RWPE2 (cell line): ENCODE measurements at regions not wholly inside any gene's neighbourhood (a gene's known extent, or its start where the extent isn't known, plus 50 kb on each side); places are given as distances from the start of the nearest gene placed in this dataset.

Experiments used
- ATAC-seq: fragments of 200-7000 bp; cut with Tn5 transposase; 3 replicates; pipeline ENCODE4 v1.9.1; 2021; ENCODE audit warnings: low read depth
- DNase-seq: peaks from one replicate; pipeline ENCODE4 v3.0.0-alpha.2; 2020; ENCODE audit warnings: low spot score
- H3K27ac ChIP-seq: fragments of 450-650 bp; 2 replicates; pipeline ENCODE4 v1.5.1; 2017; ENCODE audit warnings: mild to moderate bottlenecking; ENCODE audit not compliant: poor library complexity, severe bottlenecking
- H3K27me3 ChIP-seq: fragments of 250-450 bp; sonication (Bioruptor Pico); 2 replicates; pipeline ENCODE4 v1.5.1; 2021; ENCODE audit warnings: mild to moderate bottlenecking, moderate library complexity; ENCODE audit not compliant: insufficient read depth, poor library complexity, severe bottlenecking
- H3K36me3 ChIP-seq: fragments of 250-450 bp; sonication (Bioruptor Pico); 2 replicates; pipeline ENCODE4 v1.5.1; 2020; ENCODE audit warnings: low read depth, mild to moderate bottlenecking, moderate library complexity
- H3K4me1 ChIP-seq: fragments of 250-450 bp; sonication (Bioruptor Pico); 2 replicates; pipeline ENCODE4 v1.5.1; 2021; ENCODE audit warnings: mild to moderate bottlenecking, moderate library complexity; ENCODE audit not compliant: insufficient read depth, poor library complexity, severe bottlenecking
- H3K4me3 ChIP-seq: fragments of 250-450 bp; sonication (Bioruptor Pico); 2 replicates; pipeline ENCODE4 v1.5.1; 2021; ENCODE audit warnings: mild to moderate bottlenecking, moderate library complexity; ENCODE audit not compliant: severe bottlenecking
- H3K9me3 ChIP-seq: fragments of 250-450 bp; sonication (Bioruptor Pico); 2 replicates; pipeline ENCODE4 v1.5.1; 2021; ENCODE audit warnings: mild to moderate bottlenecking, moderate library complexity; ENCODE audit not compliant: severe bottlenecking
- CTCF ChIP-seq: fragments of 450-650 bp; IDR thresholded peaks from one replicate; pipeline ENCODE4 v1.5.1; 2017; ENCODE audit warnings: mild to moderate bottlenecking, moderate library complexity; ENCODE audit not compliant: poor library complexity, severe bottlenecking

- no peaks in the 10 kb centered on the region for H3K9me3 ChIP-seq
- no peak overlapping the region for H3K27ac ChIP-seq
- no peaks in the 10 kb centered on the region for H3K4me1 ChIP-seq
- no peak for DNase-seq
- no peak overlapping the region for H3K4me3 ChIP-seq
- no peak for TF ChIP-seq CTCF
- no peak for ATAC-seq
- no peaks in the 10 kb centered on the region for H3K36me3 ChIP-seq
- peaks cover 14% of the 10 kb centered on the region for H3K27me3 ChIP-seq
Measured at GRCh38 chr15:46278062-46278461, 643.2 kb downstream of the SQOR start.

- DNase-seq, result no peak
- Histone ChIP-seq H3K4me3 (no peak overlapping the region), H3K36me3 (no peaks in the 10 kb centered on the region), H3K27me3 (peaks cover 18% of the 10 kb centered on the region), H3K27ac (no peak overlapping the region), H3K4me1 (no peaks in the 10 kb centered on the region), H3K9me3 (no peaks in the 10 kb centered on the region)
- no peak for TF ChIP-seq CTCF
- no peak for ATAC-seq
Measured at GRCh38 chr15:46278486-46279090, 643.8 kb downstream of the SQOR start.

GRCh38 chr15:46280762-46281542 is 646.1 kb downstream of the SQOR start:
- peak; percentile 57 for TF ChIP-seq CTCF
- DNase-seq, result no peak

GRCh38 chr15:46293550-46293949 is 658.7 kb downstream of the SQOR start:
- Histone ChIP-seq H3K9me3 (no peaks in the 10 kb centered on the region), H3K4me3 (no peak overlapping the region), H3K36me3 (no peaks in the 10 kb centered on the region), H3K27me3 (peaks cover 31% of the 10 kb centered on the region), H3K27ac (no peak overlapping the region), H3K4me1 (no peaks in the 10 kb centered on the region)
- DNase-seq (no peak), ATAC-seq (no peak; the same call in 2 of the 3 replicates)
- no peak for TF ChIP-seq CTCF

More at GRCh38 chr15:46280762-46281542, 646.1 kb downstream of the SQOR start:
- no peaks in the 10 kb centered on the region for H3K36me3 ChIP-seq
- no peaks in the 10 kb centered on the region for H3K4me1 ChIP-seq
- peaks cover 15% of the 10 kb centered on the region for H3K27me3 ChIP-seq
- peak; percentile 90 for ATAC-seq
- H3K9me3 ChIP-seq, result no peaks in the 10 kb centered on the region
- H3K4me3 ChIP-seq, result no peak overlapping the region
- H3K27ac ChIP-seq, result no peak overlapping the region

GRCh38 chr15:46296002-46296401 is 661.2 kb downstream of the SQOR start:
- no peak for ATAC-seq
- no peak for TF ChIP-seq CTCF

More at GRCh38 chr15:46296002-46296401, 661.2 kb downstream of the SQOR start:
- Histone ChIP-seq H3K36me3 (no peaks in the 10 kb centered on the region), H3K27ac (no peak overlapping the region), H3K4me1 (no peaks in the 10 kb centered on the region), H3K4me3 (no peak overlapping the region), H3K9me3 (no peaks in the 10 kb centered on the region), H3K27me3 (peaks cover 31% of the 10 kb centered on the region)
- DNase-seq, result no peak
